Upper lobe of left lung (tissue), 6 donors: ENCODE measurements at regions not wholly inside any gene's neighbourhood (a gene's known extent, or its start where the extent isn't known, plus 50 kb on each side); places are given as distances from the start of the nearest gene placed in this dataset.
A peak's percentile ranks its signal among the peaks of the same experiment; 100 is the strongest.

Source experiments
- ATAC-seq, 2 donors: fragments of 200-7000 bp; cut with Tn5 transposase; one replicate each; pipeline ENCODE4 v1.9.1; 2022; ENCODE audit warnings: mild to moderate bottlenecking in 2 of 2, moderate library complexity in 2 of 2; ENCODE audit not compliant: low FRiP score in 2 of 2
- DNase-seq, 2 donors: peaks; one replicate each; pipeline ENCODE4 v3.0.0-alpha.2; 2019 to 2020
- H3K27ac ChIP-seq, 4 donors: fragments of 200-600 bp; sonication (generic); one replicate each; pipeline ENCODE4 v1.5.1; 2016 to 2019
- H3K27me3 ChIP-seq, 4 donors: fragments of 200-600 bp; sonication (generic); one replicate each; pipeline ENCODE4 v1.5.1; 2017 to 2019
- H3K36me3 ChIP-seq, 4 donors: fragments of 200-600 bp; sonication (generic); one replicate each; pipeline ENCODE4 v1.5.1; 2016 to 2019
- H3K4me1 ChIP-seq, 4 donors: fragments of 200-600 bp; sonication (generic); one replicate each; pipeline ENCODE4 v1.5.1; 2018 to 2019
- H3K4me3 ChIP-seq, 4 donors: fragments of 200-600 bp; sonication (generic); one replicate each; pipeline ENCODE4 v1.5.1; 2017 to 2019; ENCODE audit warnings: mild to moderate bottlenecking in 2 of 4, moderate library complexity in 1 of 4
- H3K9me3 ChIP-seq, 4 donors: fragments of 200-600 bp; sonication (generic); one replicate each; pipeline ENCODE4 v1.5.1; 2018 to 2019
- CTCF ChIP-seq, 6 experiments: fragments of 450-650 bp in 4 of 6; fragments of 200-600 bp in 2 of 6; sonication (generic) in 2 of 6; IDR thresholded peaks; one replicate each; pipeline ENCODE4 v1.5.1; 2016 to 2019; ENCODE audit warnings: antibody characterized with exemption in 6 of 6
- EP300 ChIP-seq, 4 donors: sonication (generic); formaldehyde crosslinking; IDR thresholded peaks; one replicate each; pipeline ENCODE4 v1.5.1; 2017; ENCODE audit warnings: antibody characterized with exemption in 4 of 4, control low read depth in 2 of 4
- POLR2A ChIP-seq, 4 donors: fragments of 450-650 bp; IDR thresholded peaks; one replicate each; pipeline ENCODE4 v1.5.1; 2016 to 2017; ENCODE audit warnings: antibody characterized with exemption in 4 of 4, mild to moderate bottlenecking in 2 of 4
- POLR2AphosphoS5 ChIP-seq, 2 donors: sonication (generic); formaldehyde crosslinking; IDR thresholded peaks; one replicate each; pipeline ENCODE4 v1.5.1; 2017; ENCODE audit warnings: antibody characterized with exemption in 2 of 2
- WGBS, 2 donors: methylation state at CpG; one replicate each; pipeline ENCODE4 v1.1.5; 2017 to 2018; 5-methylcytosine and 5-hydroxymethylcytosine counted together
- donor health status: DM: no; HTN: no; CAD: no; lungs with moderate emphysema.
- donor health status: DM: no; HTN: yes; CAD: no; lungs with severe emphysema.

GRCh38 chr17:79427621-79428539 is 183.0 kb downstream of the RBFOX3 start:
- WGBS, 2 donors = 70 to 74% methylated on average over 18 to 23 of the region's 24 CpGs
- H3K27me3 ChIP-seq = no peaks in the 10 kb centered on the region
- peak in 1 of 2 donors; percentile 51 for ATAC-seq

GRCh38 chr17:79425686-79426085 is 185.2 kb downstream of the RBFOX3 start:
- no peak for TF ChIP-seq CTCF (IDR thresholded peaks at IDR 0.05)
- TF ChIP-seq EP300 (IDR thresholded peaks at IDR 0.05) = no peak
- TF ChIP-seq POLR2AphosphoS5 (IDR thresholded peaks at IDR 0.05) = no peak
- TF ChIP-seq POLR2A (IDR thresholded peaks at IDR 0.05) = no peak
- H3K4me3 ChIP-seq = no peak overlapping the region
- no peaks in the 10 kb centered on the region for H3K27me3 ChIP-seq
- no peaks in the 10 kb centered on the region for H3K9me3 ChIP-seq
- H3K27ac ChIP-seq = no peak overlapping the region
- DNase-seq (peak in 1 of 2 donors; percentile 43), ATAC-seq (no peak)
- no peaks in the 10 kb centered on the region for H3K4me1 ChIP-seq
- H3K36me3 ChIP-seq = no peaks in the 10 kb centered on the region
- 88 to 90% methylated on average over 14 of the region's 14 CpGs for WGBS, 2 donors

More at GRCh38 chr17:79427621-79428539, 183.0 kb downstream of the RBFOX3 start:
- H3K27ac ChIP-seq = no peak overlapping the region
- H3K4me1 ChIP-seq = no peaks in the 10 kb centered on the region
- no peak for TF ChIP-seq EP300 (IDR thresholded peaks at IDR 0.05)
- no peak for TF ChIP-seq CTCF (IDR thresholded peaks at IDR 0.05)
- no peak for TF ChIP-seq POLR2AphosphoS5 (IDR thresholded peaks at IDR 0.05)
- TF ChIP-seq POLR2A (IDR thresholded peaks at IDR 0.05) = no peak
- no peaks in the 10 kb centered on the region for H3K9me3 ChIP-seq
- no peaks in the 10 kb centered on the region for H3K36me3 ChIP-seq
- DNase-seq = peak in 1 of 2 donors; percentile 31
- H3K4me3 ChIP-seq = no peak overlapping the region

- H3K4me1 ChIP-seq = no peaks in the 10 kb centered on the region
- no peaks in the 10 kb centered on the region for H3K9me3 ChIP-seq
- ATAC-seq = no peak
- no peaks in the 10 kb centered on the region for H3K27me3 ChIP-seq
- H3K4me3 ChIP-seq = no peak overlapping the region
- no peaks in the 10 kb centered on the region for H3K36me3 ChIP-seq
- TF ChIP-seq POLR2A (IDR thresholded peaks at IDR 0.05) (no peak), CTCF (IDR thresholded peaks at IDR 0.05) (no peak), POLR2AphosphoS5 (IDR thresholded peaks at IDR 0.05) (no peak)
- DNase-seq = peak in 1 of 2 donors; percentile 60
- H3K27ac ChIP-seq = no peak overlapping the region
- WGBS, 2 donors = 32 to 70% methylated on average over 3 to 9 of the region's 9 CpGs
These were observed 186.2 kb downstream of the RBFOX3 start for GRCh38 chr17:79424471-79425185.

- no peaks in the 10 kb centered on the region for H3K4me1 ChIP-seq
- no peaks in the 10 kb centered on the region for H3K27me3 ChIP-seq
- no peaks in the 10 kb centered on the region for H3K36me3 ChIP-seq
- DNase-seq (peak in 1 of 2 donors; percentile 36), ATAC-seq (no peak)
- TF ChIP-seq POLR2A (IDR thresholded peaks at IDR 0.05) (no peak), POLR2AphosphoS5 (IDR thresholded peaks at IDR 0.05) (no peak), EP300 (IDR thresholded peaks at IDR 0.05) (no peak), CTCF (IDR thresholded peaks at IDR 0.05) (no peak)
- H3K4me3 ChIP-seq = no peak overlapping the region
- 80 to 83% methylated on average over 7 to 18 of the region's 18 CpGs for WGBS, 2 donors
- no peaks in the 10 kb centered on the region for H3K9me3 ChIP-seq
- H3K27ac ChIP-seq = no peak overlapping the region
These were observed 186.9 kb downstream of the RBFOX3 start for GRCh38 chr17:79423811-79424465.
